HUDEP-2 (cell line): ENCODE measurements at regions not wholly inside any gene's neighbourhood (a gene's known extent, or its start where the extent isn't known, plus 50 kb on each side); places are given as distances from the start of the nearest gene placed in this dataset.

Experiments used
- DNase-seq, 76 experiments: peaks; one replicate each; lab custom pipeline; 2025; ENCODE audit not compliant: unreplicated experiment in 76 of 76; lab: John Stamatoyannopoulos, UW

GRCh38 chr21:31503467-31503866 lies 156.0 kb upstream of the SOD1 start:
- no peak for DNase-seq

DNA sequence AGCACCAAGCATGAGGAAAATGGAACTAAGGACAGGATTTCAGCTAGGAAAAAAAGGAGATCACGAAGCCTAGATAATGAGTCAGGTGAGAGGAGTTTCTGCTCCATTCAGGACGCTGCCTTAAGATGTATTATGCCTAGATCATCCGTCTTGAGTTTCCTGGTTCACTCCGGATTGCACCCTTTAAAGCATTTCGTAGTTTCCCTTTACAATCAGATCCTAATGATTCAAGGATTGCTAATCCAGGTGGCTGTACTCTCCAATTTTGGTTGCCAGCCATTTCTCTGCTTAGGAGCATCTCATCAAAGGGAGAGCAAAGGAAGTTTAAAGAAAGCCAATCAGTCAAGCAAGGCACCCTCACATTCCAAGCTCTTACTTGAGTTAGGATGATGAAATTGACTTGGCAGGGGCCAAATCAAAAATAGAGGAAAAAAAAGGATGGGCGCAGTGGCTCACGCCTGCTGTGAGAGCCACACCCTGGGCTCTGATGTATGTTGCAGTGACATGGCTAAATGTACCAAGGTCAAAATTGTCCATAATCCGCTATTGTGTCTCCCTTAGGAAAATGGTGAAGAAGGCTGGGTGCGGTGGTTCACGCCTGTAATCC lies 156.9 kb upstream of the SOD1 start:
- DNase-seq: no peak

DNA sequence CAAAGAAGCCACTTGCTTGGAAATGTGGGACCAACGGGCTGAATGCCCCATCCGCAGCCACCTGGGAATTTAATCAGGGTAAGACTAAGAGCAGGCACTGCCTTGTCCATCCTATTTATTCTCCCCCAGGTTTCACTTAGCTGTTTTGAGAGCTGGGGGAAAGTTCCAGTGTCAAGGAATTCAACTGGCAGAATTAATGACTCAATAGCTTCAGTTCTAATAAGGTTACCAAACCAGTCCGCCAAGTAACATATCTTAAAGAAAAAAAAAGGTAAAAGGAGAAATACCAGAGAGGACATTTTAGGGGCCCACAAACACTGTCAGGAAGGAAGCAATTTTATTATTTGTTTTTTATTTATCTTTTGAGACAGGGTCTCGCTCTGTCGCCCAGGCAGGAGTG lies 157.6 kb upstream of the SOD1 start:
- no peak for DNase-seq

- DNase-seq: no peak
Measured at GRCh38 chr21:31500982-31501381, 156.9 kb upstream of the TIAM1 start.

- DNase-seq: no peak
Measured at GRCh38 chr21:31500071-31500470, 156.0 kb upstream of the TIAM1 start.

GRCh38 chr21:31498985-31499384 lies 154.9 kb upstream of the TIAM1 start:
- DNase-seq: no peak

GRCh38 chr21:31497914-31498313 lies 153.9 kb upstream of the TIAM1 start:
- no peak for DNase-seq

GRCh38 chr21:31493350-31493880 lies 149.4 kb upstream of the TIAM1 start:
- DNase-seq: no peak

DNA sequence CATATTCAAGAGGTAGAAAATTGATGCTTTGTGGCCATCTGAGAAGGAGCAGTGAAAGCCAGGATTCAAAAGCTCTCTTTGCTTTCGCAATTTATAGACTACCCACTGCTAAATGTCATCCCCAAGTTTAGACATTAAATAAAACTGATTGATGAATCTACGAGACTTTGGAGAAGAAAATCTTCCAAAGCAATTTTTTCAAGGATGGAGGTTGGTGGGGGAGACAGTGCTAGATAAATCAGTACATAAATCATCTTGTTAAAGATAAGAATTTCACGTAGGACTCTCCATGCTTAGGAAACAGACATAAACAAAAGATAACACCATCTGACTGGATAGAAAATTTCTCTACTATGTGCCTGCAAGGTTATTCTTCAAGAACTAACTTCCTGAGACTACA lies 147.6 kb upstream of the TIAM1 start:
- DNase-seq: no peak

- DNase-seq: no peak
Measured at GRCh38 chr21:31490443-31490842, 146.4 kb upstream of the TIAM1 start.

DNA sequence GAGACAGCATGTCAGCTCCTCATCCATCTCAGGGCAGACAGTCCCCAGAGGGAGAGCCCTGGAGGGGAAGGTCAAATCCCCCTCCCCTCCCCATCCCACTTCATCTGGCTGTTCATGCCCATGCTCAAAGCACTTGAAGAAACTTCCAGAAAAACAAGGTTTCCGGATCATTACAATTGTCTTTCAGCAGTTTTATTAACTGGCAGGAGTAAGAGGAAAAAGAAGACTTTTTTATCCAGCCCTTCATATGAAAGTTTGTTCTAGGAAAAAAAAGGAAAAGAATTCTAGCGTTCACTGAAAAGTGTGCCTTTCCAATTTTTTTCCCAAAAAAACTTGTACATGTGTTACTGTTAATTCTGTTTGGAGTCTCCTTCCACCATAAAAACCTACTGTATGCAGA lies 145.7 kb upstream of the TIAM1 start:
- DNase-seq: no peak

- DNase-seq: no peak
Measured at GRCh38 chr21:31489014-31489413, 145.0 kb upstream of the TIAM1 start.

DNA sequence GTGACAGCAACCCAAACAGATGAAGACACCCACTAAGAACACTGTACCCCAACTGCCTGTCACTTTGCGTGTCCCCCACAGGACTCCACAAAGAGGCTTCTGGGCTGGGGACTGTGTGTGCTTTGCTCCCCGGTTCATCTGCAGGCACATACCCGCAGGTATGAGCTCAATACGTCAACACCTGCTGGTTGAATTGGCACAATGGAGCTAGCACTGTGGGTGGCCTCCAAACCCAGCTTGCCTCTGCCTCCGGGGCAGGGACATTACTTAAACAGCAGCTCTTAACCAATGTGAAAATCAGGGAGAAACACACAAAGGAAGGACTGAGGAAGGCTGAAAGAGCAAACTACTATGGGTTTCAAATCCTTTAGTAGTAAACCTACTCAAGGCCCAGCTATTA lies 140.2 kb upstream of the TIAM1 start:
- no peak for DNase-seq

DNA sequence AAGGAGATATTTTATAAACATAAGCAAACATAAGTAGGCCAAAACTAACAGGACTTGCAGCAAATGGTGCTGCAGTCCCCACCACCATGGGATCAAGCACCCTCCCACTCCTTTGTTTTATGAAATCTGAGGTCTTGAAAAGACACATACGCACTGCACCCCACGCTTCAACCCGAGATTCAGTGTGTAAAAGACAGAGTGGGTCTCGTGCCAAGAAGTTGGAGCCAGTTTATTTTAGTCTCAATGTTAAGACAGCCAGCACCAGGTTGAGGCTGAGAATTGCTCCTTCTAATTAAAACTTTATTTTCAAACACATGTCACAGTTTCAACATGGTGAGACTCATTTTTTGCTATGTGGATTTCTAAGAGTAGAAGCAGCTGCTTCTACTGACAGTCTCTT lies 139.1 kb upstream of the TIAM1 start:
- no peak for DNase-seq

GRCh38 chr21:31482460-31482859 lies 138.4 kb upstream of the TIAM1 start:
- DNase-seq: no peak

DNA sequence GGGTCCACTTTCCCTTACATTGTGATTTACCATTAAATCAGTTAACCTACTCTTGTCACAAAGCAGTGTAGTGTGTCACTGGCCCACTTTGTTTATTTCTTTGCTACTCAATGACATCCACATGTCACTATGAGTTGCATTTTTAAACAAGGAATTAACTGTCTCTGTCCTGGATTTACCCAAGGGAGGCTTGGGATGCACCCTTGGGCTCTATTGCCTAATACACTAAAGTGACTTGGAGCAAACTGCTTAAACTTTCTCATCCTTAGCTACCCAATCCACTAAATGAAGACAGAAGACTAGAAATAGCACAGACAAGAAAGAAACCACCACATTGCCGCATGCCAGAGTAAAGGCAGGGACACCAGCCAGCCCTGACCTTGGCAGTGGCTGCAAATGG lies 136.2 kb upstream of the TIAM1 start:
- DNase-seq: no peak

GRCh38 chr21:31479714-31480113 lies 135.7 kb upstream of the TIAM1 start:
- DNase-seq: no peak

GRCh38 chr21:31479222-31479621 lies 135.2 kb upstream of the TIAM1 start:
- no peak for DNase-seq

DNA sequence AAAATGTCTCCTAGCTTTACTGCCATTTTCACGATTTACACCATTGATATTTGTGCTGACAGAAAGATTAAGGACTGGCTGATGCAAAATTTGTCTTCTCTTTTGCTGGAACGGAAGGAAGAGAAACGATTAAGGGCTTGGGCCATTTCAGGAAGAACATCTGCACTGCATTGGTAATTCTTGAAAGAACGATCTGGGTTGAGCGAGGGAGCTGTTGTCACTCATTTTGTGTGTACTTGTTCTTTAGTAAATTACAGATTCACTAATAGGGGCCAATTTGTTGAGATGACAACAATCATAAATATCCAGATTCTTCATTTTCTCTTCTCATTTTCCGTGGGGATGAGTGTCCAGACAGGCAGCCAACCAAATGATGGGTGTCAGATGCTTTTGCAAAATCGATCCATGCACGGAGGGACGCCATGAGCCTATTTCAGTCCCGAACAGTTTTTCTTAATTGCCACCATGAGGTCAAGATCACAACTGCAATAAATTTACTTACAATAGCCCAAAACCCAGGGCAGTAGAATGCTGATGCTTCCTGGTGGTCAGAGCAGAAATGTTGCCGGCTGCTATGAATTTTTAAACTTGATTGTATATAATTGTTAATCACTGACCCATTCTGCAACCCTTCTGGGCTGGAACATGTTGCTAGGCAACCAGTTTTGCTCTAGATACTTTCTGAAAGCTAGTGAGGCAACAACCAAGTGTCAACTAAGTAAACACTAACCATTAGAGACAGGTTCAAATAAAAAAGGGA lies 132.4 kb upstream of the TIAM1 start:
- DNase-seq: no peak

- DNase-seq: no peak
Measured at GRCh38 chr21:31475223-31475622, 131.2 kb upstream of the TIAM1 start.

GRCh38 chr21:31473685-31474345 lies 129.8 kb upstream of the TIAM1 start:
- no peak for DNase-seq

GRCh38 chr21:31471865-31472264 lies 127.8 kb upstream of the TIAM1 start:
- DNase-seq: no peak
